ENCODE measurements at regions not wholly inside any gene's neighbourhood (a gene's known extent, or its start where the extent isn't known, plus 50 kb on each side); places are given as distances from the start of the nearest gene placed in this dataset.

DNA sequence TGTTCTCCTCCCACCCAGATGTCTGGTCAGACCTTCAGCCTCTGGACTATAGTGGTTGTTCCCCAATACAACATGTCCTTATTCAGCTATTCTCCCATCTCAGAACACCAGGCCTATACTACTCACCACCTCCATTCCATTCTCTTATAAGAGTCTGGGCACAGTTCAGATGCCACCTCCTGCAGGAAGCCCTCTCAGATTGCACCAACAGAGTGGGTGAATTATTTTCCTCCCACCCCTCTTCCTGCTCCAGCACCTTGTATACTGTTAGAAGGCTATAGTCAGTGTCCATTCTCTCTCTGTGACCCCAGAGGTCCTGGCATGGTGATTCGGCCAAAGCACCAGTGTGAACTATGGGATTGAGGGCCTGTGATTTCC is 204.6 kb downstream of the GLI2 start:
- no peak overlapping the region for H3K4me3 Mint-ChIP-seq
- intact Hi-C loops (cut with micrococcal nuclease): no loop called here
- H3K27me3 Mint-ChIP-seq (ENCODE audit: insufficient read depth): no peaks in the 10 kb centered on the region
- DNase-seq (ENCODE audit: low spot score): no peak
- no peaks in the 10 kb centered on the region for H3K4me1 Mint-ChIP-seq (ENCODE audit: low read depth)
- H3K36me3 Mint-ChIP-seq (ENCODE audit: low read depth): no peaks in the 10 kb centered on the region
- no peak overlapping the region for H3K27ac Mint-ChIP-seq
- H3K9me3 Mint-ChIP-seq: no peaks in the 10 kb centered on the region

DNA sequence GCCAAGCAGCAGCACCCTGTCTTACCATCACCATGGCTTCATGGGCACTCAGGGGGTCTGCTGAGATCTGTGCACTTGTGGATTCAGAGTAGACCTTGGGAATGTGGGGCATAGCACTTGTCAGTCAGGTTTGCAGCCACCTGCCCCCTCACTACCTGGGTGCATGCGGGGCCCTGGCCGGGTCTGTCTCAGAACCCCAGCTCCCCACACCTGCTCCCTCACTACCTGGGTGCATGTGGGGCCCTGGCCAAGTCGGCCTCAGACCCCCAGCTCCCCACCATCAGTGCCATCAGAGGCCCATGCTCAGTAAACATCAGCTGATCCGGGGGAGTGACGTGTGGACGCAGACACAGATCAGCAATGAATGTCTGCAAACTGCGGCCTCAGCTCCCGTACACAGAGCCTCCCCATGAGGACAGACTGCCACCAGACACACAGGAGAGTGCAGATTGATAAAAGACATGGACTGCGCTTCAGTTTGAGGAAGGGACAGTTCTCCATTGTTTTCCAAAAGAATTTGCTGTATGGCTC is 205.1 kb downstream of the GLI2 start:
- Mint-ChIP-seq H3K36me3 (ENCODE audit: low read depth) (no peaks in the 10 kb centered on the region), H3K9me3 (no peaks in the 10 kb centered on the region), H3K4me3 (no peak overlapping the region), H3K4me1 (ENCODE audit: low read depth) (no peaks in the 10 kb centered on the region), H3K27ac (no peak overlapping the region), H3K27me3 (ENCODE audit: insufficient read depth) (no peaks in the 10 kb centered on the region)
- intact Hi-C loops (cut with micrococcal nuclease): no loop called here
- DNase-seq (ENCODE audit: low spot score): no peak

DNA sequence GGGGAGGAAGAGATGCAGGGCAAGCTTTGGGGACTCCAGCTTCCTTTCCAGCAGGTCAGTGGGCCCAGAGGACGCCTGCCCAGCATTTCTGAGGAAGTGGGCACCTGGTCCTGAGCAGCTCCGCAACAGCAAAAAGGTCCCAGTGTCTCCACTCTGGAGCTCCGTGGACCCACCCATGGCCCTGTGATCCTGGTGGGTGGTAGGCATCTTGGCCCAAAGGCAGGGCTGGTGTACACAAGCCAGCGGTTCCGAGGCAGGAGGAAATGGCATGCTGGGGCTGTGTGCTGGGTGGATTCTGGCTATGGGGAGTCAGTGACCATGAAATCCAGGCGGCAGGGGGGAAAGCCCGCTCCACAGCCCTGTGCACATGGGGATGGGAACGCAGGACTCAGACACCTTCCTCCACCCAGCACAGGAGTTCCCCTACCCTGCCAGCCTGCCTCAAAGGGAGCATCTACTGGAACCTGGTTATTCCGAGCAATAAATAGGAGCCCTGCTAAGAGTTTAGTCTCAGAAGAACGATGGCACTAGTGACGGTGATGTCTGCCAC is 206.0 kb downstream of the GLI2 start:
- H3K4me1 Mint-ChIP-seq (ENCODE audit: low read depth): no peaks in the 10 kb centered on the region
- H3K27me3 Mint-ChIP-seq (ENCODE audit: insufficient read depth): no peaks in the 10 kb centered on the region
- no peak for DNase-seq (ENCODE audit: low spot score)
- H3K36me3 Mint-ChIP-seq (ENCODE audit: low read depth): no peaks in the 10 kb centered on the region
- intact Hi-C loops (cut with micrococcal nuclease): no loop called here
- H3K27ac Mint-ChIP-seq: no peak overlapping the region
- no peak overlapping the region for H3K4me3 Mint-ChIP-seq
- no peaks in the 10 kb centered on the region for H3K9me3 Mint-ChIP-seq

DNA sequence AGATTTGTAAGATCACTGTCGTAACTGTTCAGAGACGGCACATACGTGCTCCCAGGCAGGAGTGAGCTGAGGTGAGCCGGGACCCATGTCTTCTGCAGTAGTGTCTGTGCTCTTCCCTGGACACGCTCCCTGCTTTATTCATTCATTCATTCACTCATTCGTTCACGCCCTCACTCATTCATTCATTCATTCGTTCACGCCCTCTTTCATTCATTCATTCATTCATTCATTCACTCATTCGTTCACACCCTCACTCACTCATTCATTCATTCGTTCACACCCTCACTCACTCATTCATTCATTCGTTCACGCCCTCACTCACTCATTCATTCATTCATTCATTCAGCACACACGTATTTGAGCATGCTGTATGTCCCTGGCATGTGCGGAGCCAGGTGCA is 207.0 kb downstream of the GLI2 start:
- Mint-ChIP-seq H3K36me3 (ENCODE audit: low read depth) (no peaks in the 10 kb centered on the region), H3K27me3 (ENCODE audit: insufficient read depth) (no peaks in the 10 kb centered on the region), H3K4me3 (no peak overlapping the region), H3K27ac (no peak overlapping the region), H3K4me1 (ENCODE audit: low read depth) (no peaks in the 10 kb centered on the region), H3K9me3 (no peaks in the 10 kb centered on the region)
- DNase-seq (ENCODE audit: low spot score): no peak
- intact Hi-C loops (cut with micrococcal nuclease): no loop called here

DNA sequence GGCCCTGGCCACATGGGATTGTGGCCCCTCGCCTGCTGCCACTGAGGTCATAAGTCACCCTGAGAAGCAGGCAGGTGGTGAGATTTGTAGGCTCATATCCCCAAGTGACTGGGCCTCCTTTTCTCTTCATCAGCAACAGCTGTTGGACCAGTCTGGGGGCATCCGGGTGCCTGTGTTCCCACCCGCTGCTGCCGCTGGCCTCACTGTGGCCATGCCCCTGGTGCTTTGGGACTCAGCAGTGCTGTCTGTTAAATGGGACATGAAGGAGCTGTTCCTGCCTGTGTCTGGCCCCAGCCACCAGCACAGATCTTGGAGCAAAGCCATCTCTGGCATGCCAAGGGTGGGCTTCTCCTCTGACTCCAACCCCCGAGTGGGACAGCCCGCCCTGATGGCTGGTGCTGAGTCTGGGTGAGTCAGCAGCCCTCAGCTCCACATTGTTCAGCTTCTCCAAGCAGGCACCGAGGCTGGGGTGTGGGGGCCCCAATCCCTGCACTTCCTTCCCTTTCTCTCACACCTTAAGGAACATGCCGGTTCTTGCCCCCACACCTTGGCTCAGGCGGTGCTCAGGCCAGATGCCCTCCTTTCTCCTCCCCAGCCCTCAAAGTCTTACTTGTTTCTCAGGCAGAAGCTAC is 207.9 kb downstream of the GLI2 start:
- H3K4me1 Mint-ChIP-seq (ENCODE audit: low read depth): no peaks in the 10 kb centered on the region
- H3K27ac Mint-ChIP-seq: no peak overlapping the region
- intact Hi-C loops (cut with micrococcal nuclease): no loop called here
- no peaks in the 10 kb centered on the region for H3K9me3 Mint-ChIP-seq
- H3K4me3 Mint-ChIP-seq: no peak overlapping the region
- no peak for DNase-seq (ENCODE audit: low spot score)
- no peaks in the 10 kb centered on the region for H3K27me3 Mint-ChIP-seq (ENCODE audit: insufficient read depth)
- no peaks in the 10 kb centered on the region for H3K36me3 Mint-ChIP-seq (ENCODE audit: low read depth)

DNA sequence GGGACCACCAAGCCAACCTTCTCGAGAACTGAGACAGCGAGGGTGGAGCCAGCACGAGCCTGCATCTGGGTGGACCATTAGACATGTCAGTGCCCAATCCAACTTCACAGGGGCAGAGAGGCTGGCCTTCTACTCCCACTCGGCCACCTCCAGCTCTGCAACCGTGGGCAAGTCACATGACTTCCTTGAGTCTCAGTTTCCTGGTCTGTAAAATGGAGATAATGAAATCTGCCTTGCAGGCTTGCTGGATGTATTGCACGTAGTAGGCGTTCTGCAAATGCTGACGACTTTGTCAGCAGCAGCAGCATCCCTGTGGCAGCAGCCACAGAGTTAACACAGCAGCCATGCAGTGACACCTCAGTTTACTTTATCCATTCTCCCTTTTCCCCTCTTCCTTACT is 208.9 kb downstream of the GLI2 start:
- Mint-ChIP-seq H3K36me3 (ENCODE audit: low read depth) (no peaks in the 10 kb centered on the region), H3K27me3 (ENCODE audit: insufficient read depth) (no peaks in the 10 kb centered on the region), H3K9me3 (no peaks in the 10 kb centered on the region), H3K4me3 (no peak overlapping the region), H3K4me1 (ENCODE audit: low read depth) (no peaks in the 10 kb centered on the region), H3K27ac (no peak overlapping the region)
- no peak for DNase-seq (ENCODE audit: low spot score)
- intact Hi-C loops (cut with micrococcal nuclease): no loop called here

DNA sequence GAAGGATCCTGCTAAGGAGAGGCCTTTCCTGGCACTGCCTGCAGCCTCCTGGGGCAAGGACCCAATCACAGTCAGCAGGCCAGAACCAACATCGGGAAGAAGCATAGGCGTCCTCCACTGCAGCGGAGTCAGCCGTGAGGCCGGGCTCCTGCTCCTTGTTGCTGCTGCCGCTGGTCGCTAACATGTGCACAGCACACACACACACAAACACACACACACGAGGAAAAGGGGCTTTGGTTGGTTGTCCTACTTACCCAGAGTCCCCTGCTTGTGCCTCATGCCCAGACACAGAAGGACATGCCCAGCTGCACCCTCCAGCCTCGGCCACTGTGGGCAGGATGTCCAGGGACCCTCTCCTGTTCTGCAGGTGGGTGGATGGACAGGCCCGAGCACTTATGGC is 209.4 kb downstream of the GLI2 start:
- Mint-ChIP-seq H3K4me3 (no peak overlapping the region), H3K36me3 (ENCODE audit: low read depth) (no peaks in the 10 kb centered on the region), H3K4me1 (ENCODE audit: low read depth) (no peaks in the 10 kb centered on the region), H3K27me3 (ENCODE audit: insufficient read depth) (no peaks in the 10 kb centered on the region), H3K9me3 (no peaks in the 10 kb centered on the region), H3K27ac (no peak overlapping the region)
- intact Hi-C loops (cut with micrococcal nuclease): no loop called here
- no peak for DNase-seq (ENCODE audit: low spot score)

DNA sequence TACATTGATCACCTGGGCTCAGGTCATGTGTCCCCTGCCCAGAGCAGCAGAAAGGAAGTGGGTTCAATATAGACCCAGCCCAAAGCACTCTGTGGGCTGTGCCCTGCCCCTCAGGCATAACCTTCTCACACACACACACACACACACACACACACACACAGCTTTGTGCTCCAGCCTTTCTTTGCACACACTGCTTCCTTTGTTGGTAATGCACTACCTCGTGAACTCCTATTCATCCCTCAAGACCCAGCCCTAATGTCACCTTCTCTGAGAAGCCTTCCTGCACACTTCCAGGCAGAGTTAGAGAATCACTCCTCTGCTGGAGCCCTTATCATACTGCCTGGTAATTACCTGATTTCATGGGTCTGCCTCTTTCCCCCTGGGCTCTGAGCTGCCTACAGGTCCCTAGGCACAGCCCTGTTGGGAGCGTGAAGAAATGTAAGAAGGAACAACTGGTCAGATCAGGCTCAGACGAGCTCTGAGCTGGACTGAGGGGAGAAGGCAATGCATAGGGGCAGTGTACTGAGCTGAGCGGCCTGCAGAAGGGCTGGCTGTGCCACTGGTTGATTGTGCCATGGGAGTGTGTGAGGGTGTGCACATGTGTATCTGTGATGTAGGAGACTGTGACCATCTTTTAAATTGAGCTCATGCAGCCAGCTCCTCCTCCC is 210.3 kb downstream of the GLI2 start:
- H3K4me1 Mint-ChIP-seq (ENCODE audit: low read depth): no peaks in the 10 kb centered on the region

DNA sequence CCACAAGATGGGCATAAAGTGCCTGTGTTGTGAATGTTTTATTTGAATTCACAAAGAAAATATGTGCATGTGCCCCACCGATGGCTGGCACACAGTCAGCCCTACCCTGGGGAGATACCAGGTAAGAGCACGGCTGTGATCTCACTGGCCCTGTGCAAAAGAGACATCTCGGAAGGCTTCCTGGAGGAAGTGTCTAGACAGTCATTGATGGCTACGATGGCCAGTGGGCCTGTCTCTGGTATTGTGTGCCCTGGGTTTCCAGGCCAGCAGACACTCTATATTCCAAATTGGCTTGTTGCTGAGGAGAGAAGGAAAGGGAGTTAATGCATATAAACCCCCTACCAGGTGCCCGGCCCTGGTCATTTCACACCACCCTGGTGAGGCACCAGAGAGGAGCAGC is 211.7 kb downstream of the GLI2 start:
- intact Hi-C loops (cut with micrococcal nuclease): no loop called here
- Mint-ChIP-seq H3K9me3 (no peaks in the 10 kb centered on the region), H3K4me1 (ENCODE audit: low read depth) (no peaks in the 10 kb centered on the region), H3K27me3 (ENCODE audit: insufficient read depth) (no peaks in the 10 kb centered on the region), H3K4me3 (no peak overlapping the region), H3K36me3 (ENCODE audit: low read depth) (no peaks in the 10 kb centered on the region), H3K27ac (no peak overlapping the region)
- no peak for DNase-seq (ENCODE audit: low spot score)

More for the DNA sequence above, 210.3 kb downstream of the GLI2 start:
- Mint-ChIP-seq H3K27me3 (ENCODE audit: insufficient read depth) (no peaks in the 10 kb centered on the region), H3K36me3 (ENCODE audit: low read depth) (no peaks in the 10 kb centered on the region), H3K27ac (no peak overlapping the region), H3K9me3 (no peaks in the 10 kb centered on the region), H3K4me3 (no peak overlapping the region)
- intact Hi-C loops (cut with micrococcal nuclease): no loop called here
- no peak for DNase-seq (ENCODE audit: low spot score)

DNA sequence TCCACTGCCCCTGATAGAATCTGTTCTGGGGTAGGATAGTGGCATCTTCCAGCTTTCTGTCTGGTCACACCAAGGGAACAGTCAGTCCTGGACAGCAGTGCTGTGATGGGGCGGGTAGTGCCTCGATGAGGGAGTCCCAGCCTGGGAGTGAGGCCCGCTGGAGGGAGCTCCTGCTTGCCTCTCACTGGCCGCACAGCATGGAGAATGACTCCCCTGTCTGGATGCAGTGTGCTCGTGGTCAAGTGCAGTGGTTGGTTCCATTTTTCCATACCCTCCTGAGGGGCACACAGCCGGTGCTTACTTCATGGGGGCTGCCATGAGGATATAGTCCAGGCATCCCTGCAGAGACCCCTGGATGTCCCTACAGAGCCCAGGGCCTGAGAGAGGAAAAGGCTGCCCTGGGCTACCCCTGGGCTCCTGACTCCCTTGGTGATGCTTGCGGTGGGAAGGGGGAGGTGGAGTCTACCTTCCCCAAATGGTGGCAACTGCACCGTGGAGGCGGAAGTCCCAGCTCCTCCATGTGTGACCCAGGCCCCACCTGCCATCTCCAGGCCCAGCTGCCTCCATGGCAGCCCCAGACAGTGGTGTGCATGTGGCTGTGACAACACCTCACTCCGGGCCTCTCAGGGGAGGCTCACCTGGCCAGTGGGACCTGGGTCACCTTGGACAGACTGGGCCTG is 212.5 kb downstream of the GLI2 start:
- Mint-ChIP-seq H3K36me3 (ENCODE audit: low read depth) (no peaks in the 10 kb centered on the region), H3K27ac (no peak overlapping the region), H3K9me3 (no peaks in the 10 kb centered on the region), H3K4me1 (ENCODE audit: low read depth) (no peaks in the 10 kb centered on the region), H3K4me3 (no peak overlapping the region), H3K27me3 (ENCODE audit: insufficient read depth) (no peaks in the 10 kb centered on the region)
- intact Hi-C loops (cut with micrococcal nuclease): no loop called here
- no peak for DNase-seq (ENCODE audit: low spot score)

DNA sequence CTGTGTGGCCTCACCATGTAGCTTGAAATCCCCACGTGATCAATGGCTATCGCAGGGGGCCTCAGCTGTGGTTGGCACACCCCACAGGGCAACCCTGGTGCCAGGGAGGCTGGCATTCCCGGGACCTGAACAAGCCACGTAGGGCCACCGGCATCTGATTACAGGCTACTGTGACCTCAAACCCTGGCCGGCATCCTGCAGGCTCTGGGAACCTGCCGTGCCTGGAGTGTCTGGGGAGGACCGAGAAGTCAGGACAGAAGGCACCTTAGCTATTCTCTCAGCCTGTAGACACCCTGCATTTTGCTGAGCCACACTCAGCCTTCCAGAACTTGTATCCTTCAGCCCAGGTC is 213.0 kb downstream of the GLI2 start:
- intact Hi-C loops (cut with micrococcal nuclease): no loop called here

DNA sequence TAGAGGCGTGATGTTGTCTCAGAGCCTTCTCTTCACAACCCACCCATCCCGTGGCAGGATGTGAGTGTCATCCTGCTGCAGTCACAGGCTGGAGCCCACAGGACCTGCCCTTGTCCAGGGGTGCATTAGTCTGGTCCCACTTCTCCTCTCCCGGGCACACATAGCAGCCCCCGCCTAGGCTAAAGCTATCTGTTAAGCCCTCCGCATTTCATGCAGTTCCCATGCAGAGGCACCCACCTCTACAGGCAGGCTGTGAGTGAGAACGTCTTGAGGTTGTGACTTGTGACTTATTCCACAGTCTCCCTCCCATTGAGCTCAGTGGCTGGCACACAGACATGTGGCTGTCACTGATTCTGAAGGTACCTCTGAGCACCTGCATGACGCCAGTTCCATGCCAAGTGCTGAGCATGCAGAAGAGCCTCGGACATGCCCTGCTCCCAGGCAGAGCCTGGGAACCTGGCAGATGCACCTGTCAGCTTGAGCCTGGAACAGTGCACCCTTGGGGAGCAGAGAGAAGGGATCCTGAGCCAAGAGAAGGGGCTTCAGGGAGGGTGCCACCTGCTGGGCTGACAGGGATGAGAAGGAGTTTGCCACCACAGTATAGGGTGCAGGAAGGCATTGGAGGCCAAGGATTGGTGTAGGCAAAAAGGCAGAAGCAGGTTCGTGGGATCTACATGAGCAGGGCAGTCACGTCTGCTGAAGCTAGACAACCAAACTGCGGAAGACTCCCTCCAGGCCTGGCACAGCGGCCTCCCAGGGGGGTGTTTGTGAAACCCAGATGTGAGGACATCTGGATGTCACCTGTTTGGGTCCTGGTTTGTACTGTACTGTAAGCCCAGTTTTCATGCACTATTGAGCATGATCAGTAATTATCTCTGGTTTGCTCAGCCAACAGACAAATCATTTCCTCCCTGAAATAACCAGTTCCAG is 213.6 kb downstream of the GLI2 start:
- H3K4me3 Mint-ChIP-seq: no peak overlapping the region
- DNase-seq (ENCODE audit: low spot score): no peak
- no peaks in the 10 kb centered on the region for H3K4me1 Mint-ChIP-seq (ENCODE audit: low read depth)
- H3K9me3 Mint-ChIP-seq: no peaks in the 10 kb centered on the region
- H3K36me3 Mint-ChIP-seq (ENCODE audit: low read depth): no peaks in the 10 kb centered on the region
- H3K27ac Mint-ChIP-seq: no peak overlapping the region
- intact Hi-C loops (cut with micrococcal nuclease): no loop called here
- no peaks in the 10 kb centered on the region for H3K27me3 Mint-ChIP-seq (ENCODE audit: insufficient read depth)

More for the DNA sequence above, 213.0 kb downstream of the GLI2 start:
- Mint-ChIP-seq H3K27me3 (ENCODE audit: insufficient read depth) (no peaks in the 10 kb centered on the region), H3K36me3 (ENCODE audit: low read depth) (no peaks in the 10 kb centered on the region), H3K27ac (no peak overlapping the region), H3K4me3 (no peak overlapping the region), H3K4me1 (ENCODE audit: low read depth) (no peaks in the 10 kb centered on the region), H3K9me3 (no peaks in the 10 kb centered on the region)
- no peak for DNase-seq (ENCODE audit: low spot score)
